ENCODE measurements at regions not wholly inside any gene's neighbourhood (a gene's known extent, or its start where the extent isn't known, plus 50 kb on each side); places are given as distances from the start of the nearest gene placed in this dataset.
A peak's percentile ranks its signal among the peaks of the same experiment; 100 is the strongest.

DNA sequence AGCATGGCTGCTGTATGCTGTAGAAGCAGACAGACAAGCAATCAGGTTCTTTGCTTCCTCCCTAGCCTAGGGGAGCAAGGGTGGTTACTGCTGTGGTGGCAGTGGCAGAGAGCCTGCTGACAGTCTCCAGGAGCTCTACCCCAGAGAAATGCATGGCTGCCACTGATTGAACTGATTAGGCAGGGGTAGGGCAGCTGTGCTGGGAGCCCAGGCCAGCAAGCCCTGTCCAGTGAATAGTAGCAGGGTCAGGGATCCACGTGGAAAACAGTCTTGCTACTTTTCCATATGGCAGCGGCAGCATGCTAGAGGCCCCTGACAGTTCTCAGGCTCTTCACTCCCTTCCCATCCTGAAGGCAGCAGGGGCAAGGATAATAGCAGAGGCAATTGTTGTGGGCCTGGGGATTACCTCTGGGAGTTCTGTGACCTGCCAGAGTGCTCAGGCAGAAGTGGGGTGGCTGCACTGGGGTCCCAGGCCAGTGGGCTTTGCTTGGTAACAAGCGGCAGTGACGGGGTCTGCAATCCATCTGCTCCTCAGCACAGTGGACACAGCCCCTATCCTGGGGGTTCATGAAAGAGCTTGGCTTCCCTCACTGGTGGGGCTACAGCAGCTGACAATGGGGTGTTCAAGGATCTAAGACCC is 558.8 kb upstream of the GHITM start:
- DNase-seq: no peak

- no peak for DNase-seq
Observed at GRCh38 chr10:83582407-83583095, 556.8 kb upstream of the GHITM start.

DNA sequence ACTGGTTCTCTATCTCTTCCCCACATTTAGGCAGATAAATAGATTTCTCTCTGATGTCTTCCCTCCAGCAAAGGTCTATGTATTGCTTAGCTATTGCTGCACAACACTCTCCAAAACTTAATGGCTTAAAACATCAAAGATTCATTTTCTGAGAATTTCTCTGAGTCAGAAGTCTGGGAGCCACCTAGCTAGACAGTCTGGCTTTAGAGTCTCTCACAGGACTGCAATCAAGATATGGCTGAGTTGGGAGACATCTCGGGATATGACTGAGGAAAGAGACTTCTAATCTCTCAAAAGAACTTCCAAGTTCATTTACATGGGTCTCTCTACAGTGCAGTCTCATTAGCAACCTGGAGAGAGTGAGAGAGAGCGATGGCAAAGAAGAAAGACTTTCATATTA is 553.6 kb upstream of the GHITM start:
- no peak for DNase-seq

DNA sequence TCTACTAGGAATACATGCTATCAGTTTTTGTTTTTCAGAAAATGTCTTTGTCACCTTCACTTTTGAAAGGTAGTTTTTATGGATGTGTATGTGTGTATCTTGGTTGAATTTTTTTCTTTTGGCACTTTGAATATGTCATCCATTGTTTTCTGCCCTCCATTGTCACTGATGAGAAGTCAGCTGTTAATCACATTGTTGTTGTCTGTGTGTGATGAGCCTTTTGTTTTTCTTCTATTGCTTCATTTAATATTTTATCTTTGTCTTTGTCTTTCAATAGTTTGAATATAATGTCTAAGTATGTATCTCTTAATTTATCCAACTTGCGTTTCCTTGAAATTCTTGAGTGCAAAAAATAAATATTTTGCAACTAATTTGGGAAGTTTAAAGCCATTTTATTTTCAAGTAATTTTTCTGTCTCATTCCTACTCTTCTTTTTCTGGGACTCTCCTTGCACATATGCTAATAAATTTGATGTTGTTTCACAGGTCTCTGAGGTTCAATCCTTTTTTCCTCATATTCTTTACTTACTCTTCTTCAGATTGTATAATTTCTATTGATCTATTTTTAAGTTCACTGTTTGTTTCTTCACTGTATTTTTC is 546.9 kb upstream of the GHITM start:
- no peak for DNase-seq

GRCh38 chr10:83603708-83604107 is 535.6 kb upstream of the GHITM start:
- DNase-seq: no peak

DNA sequence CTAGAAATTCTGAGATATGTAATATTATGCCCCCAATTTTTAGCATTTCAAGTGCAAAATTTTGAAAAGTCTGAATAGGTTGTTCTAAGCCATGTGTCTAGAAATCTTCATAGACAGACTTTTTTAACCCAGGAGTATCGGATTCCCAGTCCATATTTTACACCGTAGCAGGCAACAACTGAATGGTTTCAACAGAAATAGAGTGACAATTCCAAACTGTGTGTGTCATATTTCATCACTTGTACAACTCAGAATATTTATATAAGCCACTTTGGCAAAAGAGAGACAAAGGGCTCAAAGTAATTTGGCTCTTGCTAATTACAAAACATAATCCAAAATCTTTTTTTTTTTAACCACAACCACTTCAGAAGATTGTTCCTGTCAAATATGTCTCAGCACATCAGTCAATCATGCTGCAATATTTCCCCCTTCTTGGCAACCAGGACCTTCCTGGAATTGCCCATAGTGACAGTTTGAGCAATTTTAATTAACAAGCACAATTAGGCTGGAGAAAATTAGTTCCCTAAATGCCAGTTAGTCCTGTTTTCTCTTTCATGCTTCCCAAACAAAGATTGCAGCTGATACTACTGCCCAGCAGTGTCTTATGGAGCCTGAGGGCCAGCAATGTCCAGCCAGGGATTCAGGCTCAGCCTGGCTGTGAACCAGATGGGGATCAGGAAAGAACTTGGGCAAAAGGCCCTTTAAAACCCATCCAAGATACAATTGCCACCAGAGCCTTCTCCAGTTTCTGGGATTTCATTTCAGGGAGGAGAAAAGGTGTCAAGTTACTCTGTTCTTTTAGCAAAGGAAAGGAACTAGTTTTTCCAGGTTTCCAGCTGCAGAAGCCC is 533.3 kb upstream of the GHITM start:
- DNase-seq: no peak

DNA sequence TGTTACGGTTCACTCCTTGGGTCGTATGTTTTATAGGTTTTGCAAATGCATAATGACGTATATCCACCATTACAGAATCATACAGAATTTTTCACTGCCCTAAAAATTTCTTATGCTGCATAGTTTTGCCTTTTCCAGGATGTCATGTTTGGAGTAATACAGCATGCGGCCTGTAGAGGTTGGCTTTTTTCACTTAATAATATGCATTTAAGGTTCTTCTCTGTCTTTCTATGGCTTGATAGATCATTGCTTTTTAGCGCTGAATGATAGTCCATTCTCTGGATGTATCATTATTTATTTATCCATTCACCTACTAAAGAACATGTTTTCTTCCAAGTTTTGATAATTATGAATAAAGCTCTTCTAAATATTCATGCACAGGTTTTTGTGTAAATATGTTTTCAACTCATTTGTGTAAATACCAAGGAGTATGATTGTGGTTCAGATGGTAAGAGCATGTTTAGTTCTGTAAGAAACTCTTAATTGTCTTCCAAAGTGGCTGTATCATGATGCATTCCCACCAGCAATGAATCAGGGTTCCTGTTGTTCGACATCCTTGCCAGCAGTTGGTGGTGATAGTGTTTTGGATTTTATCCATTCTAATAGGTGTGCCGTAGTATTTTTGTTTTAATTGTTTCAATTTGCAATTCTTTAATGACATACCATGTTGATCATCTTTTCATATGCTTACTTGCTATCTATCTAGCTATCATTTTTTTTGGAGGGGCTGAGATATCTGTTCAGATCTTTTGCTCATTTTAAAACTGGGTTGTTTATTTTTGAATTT is 531.2 kb upstream of the GHITM start:
- DNase-seq: no peak

GRCh38 chr10:83612050-83612449 is 527.3 kb upstream of the GHITM start:
- no peak for DNase-seq

- DNase-seq: no peak
Observed at GRCh38 chr10:83612746-83613145, 526.6 kb upstream of the GHITM start.

DNA sequence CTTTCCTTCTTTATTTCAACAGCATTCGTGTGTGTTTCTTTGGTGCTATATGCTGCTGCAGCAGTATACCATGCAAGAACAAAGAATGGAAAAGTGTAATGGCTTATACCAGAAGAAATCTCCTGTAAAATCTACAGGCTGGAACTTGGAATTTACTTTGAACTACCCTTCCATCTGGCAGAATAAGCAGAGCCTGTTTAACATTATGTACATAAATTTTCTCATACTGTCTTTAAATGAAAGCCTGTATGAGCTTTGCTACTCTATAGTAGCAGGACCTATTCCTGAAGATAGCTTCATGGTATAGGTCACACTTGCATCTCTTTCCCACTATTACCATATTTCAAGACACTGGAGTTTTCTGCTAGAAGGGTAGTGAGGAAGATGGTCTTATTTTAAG is 522.1 kb upstream of the GHITM start:
- DNase-seq: no peak

GRCh38 chr10:83617692-83618545 is 521.4 kb upstream of the GHITM start:
- peak in 1 of 2 donors; percentile 16 for DNase-seq

DNA sequence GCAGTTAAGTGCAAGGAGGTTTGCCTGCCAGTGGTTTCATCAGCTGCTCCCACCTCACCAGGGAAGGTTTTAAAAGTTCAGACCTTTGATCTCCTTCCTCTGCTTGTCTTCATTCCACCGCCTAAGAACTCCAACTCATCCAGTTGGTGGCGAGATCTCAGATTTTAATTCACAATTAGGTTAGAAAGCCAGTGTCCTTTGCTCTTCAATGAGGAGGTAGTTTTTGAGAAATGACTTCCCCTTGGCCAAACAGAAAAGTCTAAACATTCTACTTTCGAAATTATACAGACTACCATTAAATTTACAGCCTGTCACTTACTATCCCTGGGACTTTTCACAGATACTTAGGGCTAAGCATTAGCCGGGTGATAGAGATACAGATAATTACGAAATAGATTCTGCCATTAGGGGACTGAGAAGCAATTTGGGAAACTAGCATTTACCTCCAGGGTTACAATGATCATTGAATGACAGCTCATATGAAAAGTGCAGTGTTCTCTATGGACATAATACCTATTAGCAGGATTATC is 513.4 kb upstream of the GHITM start:
- no peak for DNase-seq

- DNase-seq: no peak
Observed at GRCh38 chr10:83632701-83633100, 506.6 kb upstream of the GHITM start.

DNA sequence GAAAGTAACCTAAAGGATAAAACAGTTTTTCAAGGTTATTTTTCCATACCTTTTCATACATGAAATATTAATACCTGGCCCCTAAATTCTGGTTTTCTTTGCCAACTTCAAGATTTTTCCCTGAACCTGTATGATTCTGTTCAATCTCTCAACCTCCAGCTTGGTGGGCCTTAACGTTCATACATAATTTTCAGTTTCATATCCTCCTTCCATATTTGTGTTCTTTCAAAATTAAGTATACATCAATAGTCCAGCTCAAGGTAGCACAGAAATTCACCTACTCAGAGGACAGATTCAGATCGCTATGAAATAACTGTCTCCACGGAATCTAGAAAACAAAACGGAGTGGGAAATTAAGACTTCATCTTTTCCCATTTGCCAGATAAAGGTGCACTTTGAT is 505.8 kb upstream of the GHITM start:
- no peak for DNase-seq

- DNase-seq: no peak
Observed at GRCh38 chr10:83636826-83637225, 502.5 kb upstream of the GHITM start.

DNA sequence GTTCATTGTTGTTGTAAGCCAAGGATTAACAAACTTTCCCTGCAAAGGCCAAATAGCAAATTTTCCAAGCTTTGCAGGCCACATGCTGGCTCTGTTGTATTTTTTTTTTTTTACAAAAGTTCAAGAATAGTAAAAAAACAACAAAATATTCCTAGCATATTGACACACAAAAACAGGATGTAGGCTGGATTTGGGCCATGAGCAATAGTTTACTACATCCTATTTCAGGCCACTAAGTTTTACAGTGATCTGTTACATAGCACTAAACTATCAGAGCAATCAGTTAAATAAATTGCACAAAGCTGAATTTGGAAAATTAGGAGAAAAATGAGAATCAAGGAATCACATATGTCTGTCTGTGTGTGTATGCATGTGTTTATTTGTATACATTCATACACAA is 491.8 kb upstream of the GHITM start:
- DNase-seq: no peak

DNA sequence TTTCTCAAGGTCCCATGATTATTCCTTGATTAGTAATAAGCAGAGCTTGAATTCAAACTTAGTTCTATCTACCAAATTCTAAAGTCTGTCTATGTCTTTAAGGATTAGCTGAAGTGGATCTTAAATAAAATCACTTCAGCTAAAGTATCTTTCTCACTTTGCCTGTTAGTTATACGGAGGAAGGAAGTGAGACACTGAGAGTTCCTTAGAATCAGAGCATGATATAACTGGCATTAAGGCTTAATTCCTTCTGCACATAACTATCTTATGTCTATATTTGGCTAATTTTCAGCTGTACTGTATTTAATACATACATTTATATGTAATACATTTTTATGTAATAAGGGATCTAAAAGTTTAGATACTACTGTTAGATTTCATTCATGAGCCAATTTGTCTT is 491.1 kb upstream of the GHITM start:
- no peak for DNase-seq

GRCh38 chr10:83649471-83649870 is 489.8 kb upstream of the GHITM start:
- no peak for DNase-seq

DNA sequence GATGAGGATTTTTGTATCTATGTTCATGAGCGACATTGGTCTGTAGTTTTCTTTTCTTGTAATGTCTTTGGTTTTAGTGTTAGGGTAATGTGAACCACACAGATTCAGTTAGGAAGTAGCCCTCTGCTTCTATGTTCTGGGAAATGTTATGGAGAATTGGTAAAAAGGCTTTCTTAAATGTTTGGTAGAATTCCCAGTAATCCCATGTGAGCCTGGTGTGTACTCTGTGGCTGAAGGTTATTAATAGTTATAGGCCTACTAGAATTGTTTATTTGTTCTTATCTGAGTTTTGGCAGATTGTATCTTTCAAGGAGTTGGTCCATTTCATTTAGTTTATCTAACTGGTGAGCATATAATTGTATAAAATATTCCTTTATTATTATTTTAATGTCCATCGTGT is 484.6 kb upstream of the GHITM start:
- no peak for DNase-seq

DNA sequence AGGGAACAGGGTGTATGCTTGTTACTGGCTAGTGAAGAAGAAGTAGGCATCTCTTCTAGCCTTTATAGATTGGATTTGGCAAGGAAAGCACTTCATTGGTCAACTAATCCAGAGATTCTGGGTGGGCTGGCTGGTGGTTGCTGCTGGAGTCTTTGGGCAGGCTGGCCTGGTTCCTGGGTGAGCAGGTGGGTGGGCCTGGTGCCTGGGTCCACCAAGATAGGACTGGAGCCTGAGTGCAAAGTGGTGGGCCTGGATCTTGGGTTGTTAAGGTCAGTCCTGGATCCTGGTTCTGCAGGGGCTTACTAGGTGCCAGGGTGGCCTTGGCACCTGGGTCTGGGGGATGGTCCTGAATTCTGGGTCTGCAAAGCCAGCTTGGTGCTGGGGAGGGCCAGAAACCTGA is 482.4 kb upstream of the GHITM start:
- DNase-seq: no peak

DNA sequence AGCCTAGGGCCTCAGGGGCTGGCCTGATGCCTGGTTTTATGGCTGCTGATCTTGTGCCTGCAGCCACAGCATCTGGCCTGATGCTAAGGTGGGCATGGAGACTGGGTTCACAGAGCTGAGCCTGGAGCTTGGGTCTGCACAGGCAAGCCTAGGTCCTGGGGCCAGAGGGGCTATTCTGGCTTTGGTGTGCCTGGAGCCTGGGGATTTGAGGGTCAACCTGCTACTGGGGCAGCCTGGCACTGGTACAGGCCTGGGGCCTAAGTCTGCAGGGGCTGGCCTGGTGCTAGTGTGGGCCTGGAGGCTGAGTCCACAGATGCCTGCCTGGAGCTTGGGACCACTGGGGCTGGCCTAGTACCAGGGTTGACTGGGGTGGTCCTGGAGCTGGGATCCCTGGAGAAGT is 481.8 kb upstream of the GHITM start:
- DNase-seq: no peak

All from right lung (tissue), 2 donors.